GM12873 (cell line): ENCODE measurements at regions not wholly inside any gene's neighbourhood (a gene's known extent, or its start where the extent isn't known, plus 50 kb on each side); places are given as distances from the start of the nearest gene placed in this dataset.

Source experiments
- TF ChIP-seq, protein P1 (sequence below): IDR thresholded peaks from 2 replicates; pipeline ENCODE4 v1.5.1; 2012; ENCODE audit warnings: low read depth, mild to moderate bottlenecking, moderate library complexity, low read length, control low read depth; ENCODE audit not compliant: insufficient read depth; ENCODE audit errors: missing control alignments

- TF ChIP-seq, protein P1, sequence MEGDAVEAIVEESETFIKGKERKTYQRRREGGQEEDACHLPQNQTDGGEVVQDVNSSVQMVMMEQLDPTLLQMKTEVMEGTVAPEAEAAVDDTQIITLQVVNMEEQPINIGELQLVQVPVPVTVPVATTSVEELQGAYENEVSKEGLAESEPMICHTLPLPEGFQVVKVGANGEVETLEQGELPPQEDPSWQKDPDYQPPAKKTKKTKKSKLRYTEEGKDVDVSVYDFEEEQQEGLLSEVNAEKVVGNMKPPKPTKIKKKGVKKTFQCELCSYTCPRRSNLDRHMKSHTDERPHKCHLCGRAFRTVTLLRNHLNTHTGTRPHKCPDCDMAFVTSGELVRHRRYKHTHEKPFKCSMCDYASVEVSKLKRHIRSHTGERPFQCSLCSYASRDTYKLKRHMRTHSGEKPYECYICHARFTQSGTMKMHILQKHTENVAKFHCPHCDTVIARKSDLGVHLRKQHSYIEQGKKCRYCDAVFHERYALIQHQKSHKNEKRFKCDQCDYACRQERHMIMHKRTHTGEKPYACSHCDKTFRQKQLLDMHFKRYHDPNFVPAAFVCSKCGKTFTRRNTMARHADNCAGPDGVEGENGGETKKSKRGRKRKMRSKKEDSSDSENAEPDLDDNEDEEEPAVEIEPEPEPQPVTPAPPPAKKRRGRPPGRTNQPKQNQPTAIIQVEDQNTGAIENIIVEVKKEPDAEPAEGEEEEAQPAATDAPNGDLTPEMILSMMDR, result no peak
Measured at GRCh38 chr4:104795264-104795939, 300.7 kb upstream of the CXXC4 start.

- TF ChIP-seq, protein P1, result peak; percentile 25
Measured at GRCh38 chr4:104811727-104812126, 317.0 kb upstream of the CXXC4 start.

- TF ChIP-seq, protein P1, result no peak
Measured at GRCh38 chr4:104815665-104816064, 321.0 kb upstream of the CXXC4 start.

DNA sequence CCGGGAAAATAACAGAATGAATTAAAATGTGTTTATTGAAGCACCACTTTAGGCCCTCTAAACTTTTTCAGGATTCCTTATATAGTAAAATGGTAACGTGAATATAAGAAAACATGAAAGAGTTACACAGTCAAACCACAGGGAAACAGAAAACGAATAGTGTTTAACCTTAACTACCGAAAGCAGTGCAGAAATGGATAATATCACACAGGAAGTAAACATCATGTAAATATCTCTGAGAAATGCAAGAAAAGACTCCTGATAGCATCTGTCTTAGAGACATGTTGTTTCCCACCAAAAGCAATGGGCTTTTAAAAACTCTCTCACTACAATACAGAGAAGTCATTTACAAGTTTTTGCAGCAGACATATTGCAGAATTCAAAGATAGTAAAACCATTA is 323.9 kb upstream of the CXXC4 start:
- TF ChIP-seq, protein P1, result no peak

DNA sequence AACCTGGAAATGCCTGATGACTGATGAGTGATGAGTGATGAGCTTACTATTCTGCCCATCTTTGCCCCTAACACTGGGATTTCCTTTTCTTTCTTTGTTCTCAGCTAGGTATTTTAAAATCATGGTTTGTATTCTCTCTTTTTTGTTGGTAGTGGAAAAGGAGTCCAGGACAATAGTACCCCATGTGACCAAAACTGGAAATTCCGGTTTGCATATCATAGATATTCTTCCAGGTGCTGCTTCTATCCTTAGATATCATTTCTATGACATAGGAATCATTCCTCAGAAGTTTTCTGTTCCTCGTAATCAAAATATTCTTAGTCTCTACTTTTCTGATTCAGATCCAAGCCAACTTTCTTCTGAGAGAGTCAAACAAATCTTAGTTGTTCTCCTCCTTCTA is 320.5 kb upstream of the TET2 start:
- TF ChIP-seq, protein P1, result no peak

- TF ChIP-seq, protein P1, result no peak
Measured at GRCh38 chr4:104829761-104830160, 316.9 kb upstream of the TET2 start.

DNA sequence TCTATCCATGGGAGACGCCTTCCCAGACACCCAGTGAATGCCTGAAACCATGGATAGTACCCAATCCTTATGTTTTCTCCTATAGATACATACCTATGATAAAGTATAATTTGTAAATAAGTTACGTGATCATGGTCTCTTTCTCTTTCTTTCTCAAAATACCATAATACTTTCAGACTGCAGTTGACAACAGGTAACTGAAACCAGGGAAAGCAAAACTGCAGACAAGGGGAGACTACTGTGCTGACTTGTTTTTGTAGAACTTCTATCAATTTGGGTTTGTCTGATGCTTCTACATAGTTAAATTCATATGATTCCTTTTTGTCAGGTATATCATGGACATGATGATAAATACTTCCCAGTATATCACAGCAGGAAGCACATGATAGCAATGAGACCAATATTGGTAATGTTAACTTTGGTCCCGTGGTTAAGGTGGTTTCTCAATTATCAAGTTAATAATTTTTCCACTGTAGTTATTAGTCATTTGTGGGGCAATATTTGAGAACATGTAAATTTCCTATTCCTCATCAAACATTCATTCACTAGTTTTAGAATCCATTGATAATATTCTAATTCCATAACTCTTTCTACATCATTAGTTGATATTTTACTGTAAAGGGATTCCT is 298.0 kb upstream of the TET2 start:
- TF ChIP-seq, protein P1, result no peak
